Keratinocyte (primary cell): ENCODE measurements at regions not wholly inside any gene's neighbourhood (a gene's known extent, or its start where the extent isn't known, plus 50 kb on each side); places are given as distances from the start of the nearest gene placed in this dataset.

Experiments
- EZH2 ChIP-seq: IDR thresholded peaks from one replicate; pipeline ENCODE4 v1.6.1; 2012; ENCODE audit warnings: inconsistent platforms, mild to moderate bottlenecking, low read length, moderate library complexity
- TF ChIP-seq, protein P1 (sequence below), 3 experiments: IDR thresholded peaks in 1 of 3; conservative IDR thresholded peaks in 1 of 3; optimal IDR thresholded peaks in 1 of 3; 2 replicates in 2 of 3; 3 replicates in 1 of 3; pipeline versions ENCODE3 to v1.5.1; 2011; ENCODE audit warnings: low read length in 3 of 3, mild to moderate bottlenecking in 3 of 3, moderate library complexity in 2 of 3, control low read depth in 1 of 3, inconsistent platforms in 1 of 3; ENCODE audit not compliant: insufficient read depth in 2 of 3; ENCODE audit errors: extremely low read depth in 1 of 3

DNA sequence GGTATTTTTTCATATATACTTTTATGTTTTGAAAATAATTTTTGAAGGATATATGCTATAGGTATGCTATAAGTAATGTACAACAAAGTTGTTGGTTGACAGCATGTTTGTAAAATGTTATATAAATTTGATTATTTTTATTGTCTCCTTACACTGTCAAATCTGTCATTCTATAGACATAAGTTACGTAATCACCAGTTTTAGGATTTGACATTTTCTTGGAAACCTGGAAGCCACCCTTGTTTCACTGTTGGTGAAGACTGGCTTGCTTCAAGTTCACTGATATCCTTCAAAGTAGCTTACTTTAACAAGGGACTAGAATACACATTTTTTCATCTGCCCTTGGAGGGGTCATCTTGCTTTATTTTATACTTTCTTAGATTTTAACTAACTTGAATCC lies 1288.6 kb upstream of the EYS start:
- TF ChIP-seq, protein P1, sequence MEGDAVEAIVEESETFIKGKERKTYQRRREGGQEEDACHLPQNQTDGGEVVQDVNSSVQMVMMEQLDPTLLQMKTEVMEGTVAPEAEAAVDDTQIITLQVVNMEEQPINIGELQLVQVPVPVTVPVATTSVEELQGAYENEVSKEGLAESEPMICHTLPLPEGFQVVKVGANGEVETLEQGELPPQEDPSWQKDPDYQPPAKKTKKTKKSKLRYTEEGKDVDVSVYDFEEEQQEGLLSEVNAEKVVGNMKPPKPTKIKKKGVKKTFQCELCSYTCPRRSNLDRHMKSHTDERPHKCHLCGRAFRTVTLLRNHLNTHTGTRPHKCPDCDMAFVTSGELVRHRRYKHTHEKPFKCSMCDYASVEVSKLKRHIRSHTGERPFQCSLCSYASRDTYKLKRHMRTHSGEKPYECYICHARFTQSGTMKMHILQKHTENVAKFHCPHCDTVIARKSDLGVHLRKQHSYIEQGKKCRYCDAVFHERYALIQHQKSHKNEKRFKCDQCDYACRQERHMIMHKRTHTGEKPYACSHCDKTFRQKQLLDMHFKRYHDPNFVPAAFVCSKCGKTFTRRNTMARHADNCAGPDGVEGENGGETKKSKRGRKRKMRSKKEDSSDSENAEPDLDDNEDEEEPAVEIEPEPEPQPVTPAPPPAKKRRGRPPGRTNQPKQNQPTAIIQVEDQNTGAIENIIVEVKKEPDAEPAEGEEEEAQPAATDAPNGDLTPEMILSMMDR (optimal IDR thresholded peaks at IDR 0.05 in 1 of 3, IDR thresholded peaks at IDR 0.05 in 1 of 3, conservative IDR thresholded peaks at IDR 0.05 in 1 of 3; ENCODE audit: extremely low read depth in 1 of 3, insufficient read depth in 2 of 3, low read length in 3 of 3), result no peak
- no peak for TF ChIP-seq EZH2
